K562 (cell line): ENCODE measurements at regions not wholly inside any gene's neighbourhood (a gene's known extent, or its start where the extent isn't known, plus 50 kb on each side); places are given as distances from the start of the nearest gene placed in this dataset.

Source experiments
- CCAR2 ChIP-seq: fragments of 200-400 bp; formaldehyde crosslinking; IDR thresholded peaks from 2 replicates; pipeline ENCODE4 v1.6.1; 2017; ENCODE audit warnings: mild to moderate bottlenecking, low read depth, low read length
- CEBPZ ChIP-seq: fragments of 150-350 bp; IDR thresholded peaks from 2 replicates; pipeline ENCODE4 v1.6.1; 2014; ENCODE audit warnings: low read depth, mild to moderate bottlenecking, low read length, borderline replicate concordance
- E4F1 ChIP-seq: fragments of 250-450 bp; sonication (Bioruptor Pico); IDR thresholded peaks from 2 replicates; pipeline ENCODE4 v1.5.0; 2021; ENCODE audit warnings: mild to moderate bottlenecking, borderline replicate concordance
- GMEB1 ChIP-seq: fragments of 250-450 bp; sonication (Bioruptor Pico); IDR thresholded peaks from 2 replicates; pipeline ENCODE4 v1.4.0; 2020; ENCODE audit warnings: mild to moderate bottlenecking
- ILF3 ChIP-seq: fragments of 450-650 bp; IDR thresholded peaks from 2 replicates; pipeline ENCODE4 v1.6.1; 2018; ENCODE audit warnings: antibody characterized with exemption, mild to moderate bottlenecking, moderate library complexity, borderline replicate concordance
- MIER1 ChIP-seq: fragments of 450-650 bp; IDR thresholded peaks from 2 replicates; pipeline ENCODE4 v1.6.1; 2016; ENCODE audit warnings: antibody characterized with exemption, mild to moderate bottlenecking, low read depth
- PATZ1 ChIP-seq: fragments of 250-450 bp; sonication (Bioruptor Pico); IDR thresholded peaks from 2 replicates; pipeline ENCODE4 v1.5.0; 2020; ENCODE audit warnings: mild to moderate bottlenecking, borderline replicate concordance
- POLR3A ChIP-seq: IDR thresholded peaks from 2 replicates; pipeline ENCODE4 v1.6.1; 2011; ENCODE audit warnings: borderline replicate concordance, mild to moderate bottlenecking, moderate library complexity; ENCODE audit not compliant: insufficient read length, insufficient read depth; ENCODE audit errors: extremely low read depth
- POU5F1 ChIP-seq: fragments of 150-350 bp; IDR thresholded peaks from 2 replicates; pipeline ENCODE4 v1.6.1; 2014; ENCODE audit warnings: borderline replicate concordance, low read length, low read depth, mild to moderate bottlenecking; ENCODE audit not compliant: partially characterized antibody
- PREB ChIP-seq: sonication (generic); formaldehyde crosslinking; IDR thresholded peaks from 2 replicates; pipeline ENCODE4 v1.8.1; 2023; ENCODE audit warnings: mild to moderate bottlenecking, missing genetic modification reagents
- RAD21 ChIP-seq, 2 experiments: fragments of 250-450 bp in 1 of 2; fragments of 450-650 bp in 1 of 2; sonication (Bioruptor Pico) in 1 of 2; formaldehyde crosslinking in 1 of 2; IDR thresholded peaks in 1 of 2; conservative IDR thresholded peaks in 1 of 2; 2 replicates each; pipeline versions ENCODE4 v1.4.0 to v1.8.0; 2020 to 2022; ENCODE audit warnings: mild to moderate bottlenecking in 2 of 2, moderate library complexity in 1 of 2
- SMARCA5 ChIP-seq: fragments of 450-650 bp; IDR thresholded peaks from 2 replicates; pipeline ENCODE4 v1.6.1; 2016
- SNRNP70 ChIP-seq: fragments of 200-400 bp; formaldehyde crosslinking; optimal IDR thresholded peaks from 2 replicates; pipeline ENCODE3; 2017; ENCODE audit warnings: low read depth, low read length
- SUPT5H ChIP-seq: fragments of 450-650 bp; IDR thresholded peaks from 2 replicates; pipeline ENCODE4 v1.6.1; 2016
- TARDBP ChIP-seq: fragments of 450-650 bp; IDR thresholded peaks from 2 replicates; pipeline ENCODE4 v1.6.1; 2016
- ZBTB1 ChIP-seq: sonication (generic); formaldehyde crosslinking; IDR thresholded peaks from 2 replicates; pipeline ENCODE4 v1.8.1; 2023; ENCODE audit warnings: missing genetic modification reagents, low read depth, mild to moderate bottlenecking, borderline replicate concordance
- ZNF764 ChIP-seq: fragments of 250-450 bp; sonication (Bioruptor Pico); IDR thresholded peaks from 2 replicates; pipeline ENCODE4 v1.4.0; 2020; ENCODE audit warnings: low read depth, mild to moderate bottlenecking, moderate library complexity

- TF ChIP-seq CEBPZ (no peak), ZNF764 (no peak), SUPT5H (no peak), GMEB1 (CRISPR knock-in tag) (no peak), PATZ1 (CRISPR knock-in tag) (no peak), PREB (CRISPR knock-in tag) (no peak), RAD21 (CRISPR knock-in tag; conservative IDR thresholded peaks at IDR 0.05 in 1 of 2, IDR thresholded peaks at IDR 0.05 in 1 of 2) (peak; percentile 73 to 82), E4F1 (CRISPR knock-in tag) (no peak), SMARCA5 (no peak), CCAR2 (no peak), MIER1 (no peak), SNRNP70 (no peak), POU5F1 (no peak), ZBTB1 (CRISPR knock-in tag) (no peak), TARDBP (no peak), ILF3 (no peak), POLR3A (no peak)
These were observed 96.1 kb upstream of the CDH5 start (continued) for GRCh38 chr16:66270333-66270927.
